Activated CD4-positive, alpha-beta T cell treated with anti-CD3 and anti-CD28 coated beads, Interleukin-2, amount 50 U/mL, for 24 hours (primary cell): ENCODE measurements at regions not wholly inside any gene's neighbourhood (a gene's known extent, or its start where the extent isn't known, plus 50 kb on each side); places are given as distances from the start of the nearest gene placed in this dataset.

Source experiments
- DNase-seq, 2 donors: peaks; one replicate each; pipeline ENCODE4 v3.0.0-alpha.2; 2020; ENCODE audit warnings: low read depth in 1 of 2, low spot score in 1 of 2

DNA sequence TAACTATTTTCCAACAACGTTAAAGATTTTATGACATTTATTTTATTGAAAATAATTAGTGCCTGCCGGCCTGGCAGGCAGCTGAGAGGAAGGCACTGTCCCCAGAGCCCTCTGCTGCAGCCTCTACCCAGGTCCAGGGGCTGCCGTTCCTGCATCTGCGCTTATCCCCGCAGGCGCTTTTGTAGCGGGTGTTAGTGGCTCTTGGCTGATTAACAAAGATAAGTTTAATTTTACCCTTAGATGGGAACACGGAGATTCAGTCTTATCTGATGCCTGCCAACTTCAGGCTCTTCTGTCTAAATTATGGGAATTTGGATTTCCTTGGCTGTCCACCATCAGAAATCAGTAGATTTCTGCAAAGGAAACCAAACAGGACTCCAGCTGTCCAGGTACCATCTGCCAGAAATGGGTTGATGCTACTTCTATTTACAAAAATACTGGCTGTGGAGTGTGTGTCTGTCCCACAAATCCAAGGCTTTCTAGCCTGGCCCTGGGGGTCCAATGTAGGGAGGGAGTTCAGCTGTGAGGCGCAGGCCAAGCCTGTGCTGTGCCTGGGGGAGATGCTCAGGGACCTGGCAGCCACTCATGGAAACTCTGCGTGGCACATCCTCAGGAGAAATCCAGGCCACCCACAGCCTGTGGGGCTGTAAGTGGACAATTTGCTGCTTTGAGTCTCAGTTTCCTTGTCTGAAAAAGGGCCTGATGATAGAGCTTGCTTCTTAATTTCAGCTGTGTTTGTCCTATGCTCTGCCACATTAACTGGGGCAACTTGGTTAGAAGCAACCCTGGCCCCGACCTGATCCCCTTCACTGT lies 62.0 kb upstream of the IGFBP3 start:
- no peak for DNase-seq

DNA sequence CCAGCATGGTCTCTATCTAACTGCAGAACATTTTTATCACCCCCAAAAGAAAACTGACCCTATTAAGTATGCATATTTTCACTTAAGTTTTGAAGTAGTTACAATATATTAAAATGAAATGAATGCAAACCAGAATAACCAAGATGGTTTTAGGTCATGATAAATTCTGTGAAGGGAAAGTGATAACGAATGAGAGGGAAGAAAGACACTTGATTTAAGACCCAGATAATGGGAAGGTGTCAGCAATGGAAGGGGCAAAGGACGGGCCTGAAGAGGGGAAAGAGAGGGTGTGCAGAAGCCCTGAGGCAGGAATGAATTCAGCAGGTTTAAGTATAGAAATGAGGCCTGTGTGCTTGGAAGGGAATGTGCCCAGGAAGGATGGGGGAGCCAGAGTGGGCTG lies 61.1 kb upstream of the IGFBP3 start:
- DNase-seq: no peak

DNA sequence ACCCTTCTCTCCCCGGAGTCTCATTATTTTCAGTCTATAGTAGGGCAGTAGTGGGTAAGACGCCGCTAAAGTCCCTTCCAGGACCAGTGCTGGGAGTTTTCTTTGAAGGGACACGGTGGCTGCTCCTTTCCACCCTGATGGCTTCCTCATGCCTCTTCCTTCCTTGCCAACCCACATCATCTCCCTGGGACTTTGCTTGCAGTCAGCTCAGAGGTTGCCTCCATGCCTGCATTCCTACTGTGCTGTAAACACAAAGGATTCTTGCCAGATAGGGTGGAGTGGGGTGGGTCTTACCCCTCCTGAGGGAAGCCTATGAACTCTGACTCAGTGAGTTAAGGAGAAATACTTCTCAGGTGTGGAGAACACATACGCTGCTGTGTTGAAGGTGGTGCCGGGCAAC lies 59.9 kb upstream of the IGFBP3 start:
- DNase-seq: no peak

DNA sequence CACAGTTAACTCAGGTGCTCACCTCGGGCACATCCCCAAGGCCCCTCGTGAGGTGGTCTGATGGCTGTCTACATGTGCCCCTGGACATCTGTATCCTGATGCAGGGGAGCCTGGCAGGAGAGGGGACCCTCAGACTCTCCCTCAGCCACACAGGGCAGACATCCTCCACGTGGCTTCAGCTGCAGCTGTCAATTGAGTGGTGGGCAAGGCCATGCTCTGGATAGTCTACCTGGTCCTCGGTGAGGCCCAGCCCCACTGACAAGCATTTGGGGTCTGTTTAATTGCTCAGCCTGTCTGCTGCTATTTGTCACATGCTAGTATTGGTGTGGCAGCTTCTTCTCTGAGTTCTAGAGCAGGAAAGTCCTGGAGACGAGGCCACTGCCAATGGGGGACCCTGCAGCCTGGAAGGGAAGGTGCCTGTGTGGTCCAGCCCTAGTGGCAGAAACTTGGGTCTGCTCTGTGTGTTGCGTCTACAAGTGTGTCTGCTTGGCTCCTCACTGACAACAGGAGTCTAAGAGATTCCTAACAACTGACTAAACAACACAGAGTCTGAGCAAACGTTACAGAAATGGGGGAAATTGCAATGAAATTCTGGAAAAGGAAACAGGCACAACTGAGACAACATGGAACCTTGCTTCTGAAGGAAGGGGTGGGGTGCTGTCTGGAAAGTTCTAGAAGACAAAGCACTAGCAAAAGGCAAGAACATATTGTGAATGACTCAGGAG lies 59.3 kb upstream of the IGFBP3 start:
- DNase-seq: no peak

DNA sequence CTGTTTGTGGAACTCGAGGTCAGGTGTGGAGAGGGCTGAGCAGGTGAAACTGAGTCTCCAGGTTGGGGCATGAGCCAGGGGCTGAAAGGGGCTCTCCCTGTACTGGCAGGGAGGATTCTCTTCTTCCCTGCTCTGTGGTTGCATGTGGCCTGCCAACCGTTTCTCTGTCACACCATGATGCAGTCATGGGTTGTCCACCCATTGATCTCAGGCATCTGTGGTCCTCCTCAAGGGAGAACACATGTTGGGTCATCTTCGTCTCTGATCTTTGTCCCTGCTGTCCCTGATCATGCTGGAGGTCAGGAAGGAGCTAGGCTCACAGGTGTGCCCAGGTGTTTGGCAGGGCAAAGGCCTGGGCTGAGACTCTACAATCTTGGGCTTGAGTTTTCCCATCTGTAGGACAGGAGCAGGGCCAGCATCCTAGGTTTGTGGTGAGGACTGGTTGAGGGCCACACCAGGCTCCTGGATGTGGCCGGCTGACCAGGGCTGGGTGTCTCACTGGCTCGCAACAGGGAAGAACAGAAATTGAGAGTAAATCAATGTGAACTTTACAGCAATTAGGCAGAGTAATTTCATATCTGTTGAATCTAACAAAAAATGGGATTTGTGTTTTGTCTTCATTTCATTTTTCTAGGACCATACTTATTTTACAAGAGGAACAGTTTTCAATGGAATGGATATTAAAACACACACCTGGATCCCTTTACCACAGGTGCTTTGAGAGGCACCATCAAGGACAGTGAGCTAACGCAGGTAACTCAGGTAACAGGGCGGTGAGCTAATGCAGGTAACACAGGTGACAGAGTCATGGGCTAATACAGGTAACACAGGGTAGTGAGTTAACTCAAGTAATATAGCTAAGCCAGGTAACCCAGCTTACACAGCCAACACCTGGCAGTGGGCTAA lies 58.5 kb upstream of the IGFBP3 start:
- DNase-seq: no peak

DNA sequence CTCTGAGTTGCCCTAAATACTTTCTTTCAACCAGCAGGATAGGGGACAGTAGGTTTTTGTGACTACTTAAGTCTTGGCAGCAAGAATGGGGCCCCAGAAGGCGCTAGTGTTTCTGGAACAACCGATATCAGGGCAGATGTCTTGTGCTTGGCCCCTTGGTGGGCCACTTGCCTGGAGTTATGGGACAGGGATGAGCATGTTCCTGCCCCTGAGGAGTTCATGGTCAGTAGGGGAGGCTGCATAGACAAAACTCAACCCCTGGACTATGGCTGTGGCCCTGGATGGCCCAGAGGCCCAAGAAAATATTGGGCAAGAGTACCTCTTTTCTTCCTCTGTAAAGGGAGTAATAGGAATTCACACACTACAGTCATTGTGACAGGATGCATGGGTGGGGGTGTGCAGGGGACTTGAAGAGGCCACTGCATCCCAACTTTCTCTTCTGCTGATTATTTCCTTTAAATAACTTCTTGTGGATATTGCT lies 57.7 kb upstream of the IGFBP3 start:
- DNase-seq: no peak

DNA sequence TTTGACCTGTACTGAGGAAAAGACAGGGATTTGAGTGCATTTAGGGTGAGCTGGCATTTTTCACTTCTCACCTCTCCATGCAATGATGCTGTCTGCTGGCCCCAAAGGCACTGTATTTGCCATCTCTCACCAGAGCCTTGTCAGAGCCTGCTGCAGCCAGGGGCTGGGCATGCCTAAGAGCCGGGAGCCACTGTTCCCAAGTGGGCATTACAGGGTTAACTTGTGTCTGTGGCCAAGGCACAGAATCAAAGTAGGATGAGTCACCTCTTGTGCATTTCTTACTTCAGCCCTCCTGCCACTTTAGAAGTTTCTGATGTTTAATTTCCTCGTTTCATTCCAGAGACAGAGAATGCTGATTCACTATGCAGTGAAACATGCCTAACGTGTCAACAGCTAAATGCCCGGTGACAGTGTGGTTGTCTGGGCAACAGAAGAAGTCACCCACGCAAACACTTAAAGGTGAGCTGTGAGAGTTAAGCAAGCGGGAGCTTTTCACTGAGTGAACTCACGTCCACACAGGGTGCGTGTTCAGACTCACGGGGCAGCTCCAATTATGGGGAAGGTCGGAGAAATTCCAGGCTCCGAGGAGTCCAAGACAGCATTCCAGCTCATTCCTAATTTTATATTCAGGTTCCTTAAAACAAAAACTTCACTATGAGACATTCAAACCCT lies 57.1 kb upstream of the IGFBP3 start:
- no peak for DNase-seq

DNA sequence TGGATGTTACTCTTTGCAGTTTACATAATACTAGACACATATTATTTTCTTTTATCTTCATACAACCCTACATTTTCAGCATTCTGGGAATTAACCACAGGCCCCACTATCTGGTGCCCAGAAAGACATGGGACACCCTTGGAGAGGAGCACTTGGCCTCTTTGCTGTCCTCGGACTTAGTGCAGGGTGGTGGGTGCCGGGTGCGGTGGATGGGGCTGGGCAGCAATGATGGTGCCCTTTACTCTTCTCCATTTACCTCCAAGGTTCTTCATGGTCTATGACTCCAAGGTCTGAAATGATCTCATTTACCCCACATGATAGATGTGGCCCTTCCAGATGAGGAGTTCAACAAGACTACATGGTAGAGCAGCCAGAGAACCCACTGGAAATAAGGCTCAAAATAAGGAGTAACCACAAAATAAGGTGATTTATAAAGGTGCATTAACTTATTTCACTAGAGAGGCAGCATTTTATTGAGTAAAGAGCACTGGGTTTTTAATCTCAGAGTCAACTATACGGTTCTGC lies 56.2 kb upstream of the IGFBP3 start:
- no peak for DNase-seq

DNA sequence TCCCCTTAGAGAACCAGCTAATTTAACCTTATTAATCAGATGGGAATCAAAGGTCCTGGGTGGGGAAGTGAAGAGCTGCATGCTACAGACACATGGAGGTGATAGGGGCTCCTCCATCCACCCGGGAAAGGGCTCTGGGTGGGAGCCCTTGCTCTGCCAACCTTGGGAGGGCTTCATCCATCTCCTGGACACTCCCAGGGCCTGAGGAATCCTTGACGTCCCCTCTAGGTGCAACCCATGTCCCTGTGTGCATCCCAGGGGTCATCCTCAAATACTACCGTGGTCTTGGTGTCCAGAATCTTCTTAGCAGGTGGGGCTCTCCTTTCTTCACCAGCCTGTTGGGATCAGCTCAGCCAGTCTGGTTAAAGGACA lies 55.4 kb upstream of the IGFBP3 start:
- no peak for DNase-seq

DNA sequence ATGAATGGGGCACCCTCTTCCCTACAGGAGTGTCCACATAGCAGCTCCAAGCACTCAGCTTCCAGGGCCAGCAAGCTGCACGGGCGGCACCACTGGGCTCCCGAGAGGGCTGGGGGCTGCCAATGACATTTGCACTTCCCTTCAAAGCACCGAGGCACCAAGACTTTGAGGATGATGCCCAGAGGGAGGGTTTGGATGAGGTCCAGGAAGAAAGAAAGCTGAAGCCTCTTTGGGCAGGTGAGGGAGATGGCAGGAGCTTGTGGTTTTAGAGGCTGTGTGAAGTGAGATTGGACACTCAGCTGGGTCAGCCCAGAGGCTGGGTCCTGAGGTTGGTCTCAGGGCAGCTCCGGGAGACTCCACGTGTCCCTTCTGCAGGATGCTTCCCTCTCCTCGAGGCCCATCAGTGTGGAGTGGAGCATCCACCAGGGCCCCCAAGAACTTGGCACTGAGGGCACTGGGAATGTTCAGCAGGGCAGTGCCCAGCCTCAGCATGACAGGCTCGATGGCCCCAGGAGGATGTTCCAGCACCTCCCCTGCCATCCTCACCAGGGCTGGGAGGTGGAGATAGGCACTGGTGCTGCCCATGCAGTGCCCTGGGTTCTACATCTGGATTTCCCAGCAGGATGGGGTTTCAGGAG lies 54.9 kb upstream of the IGFBP3 start:
- DNase-seq: no peak

DNA sequence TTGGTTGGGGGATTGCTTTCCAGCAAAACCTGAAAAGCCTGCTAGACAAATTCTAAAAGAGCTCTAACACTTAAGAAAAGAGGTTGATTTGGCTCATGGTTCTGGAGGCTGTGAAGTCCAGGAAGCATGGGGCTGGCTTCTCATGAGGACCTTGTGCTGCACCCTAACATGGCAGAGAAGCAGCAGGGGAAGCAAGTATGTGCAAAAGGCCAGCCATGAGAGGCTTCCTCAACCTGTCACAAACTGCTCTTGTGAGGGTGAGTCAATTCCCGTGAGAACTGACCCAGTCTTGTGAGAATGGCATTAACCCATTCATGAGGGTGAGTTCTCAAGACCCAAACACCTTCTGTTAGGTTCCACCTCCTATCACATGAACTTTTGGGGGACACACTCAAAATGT lies 54.3 kb upstream of the IGFBP3 start:
- DNase-seq: no peak

DNA sequence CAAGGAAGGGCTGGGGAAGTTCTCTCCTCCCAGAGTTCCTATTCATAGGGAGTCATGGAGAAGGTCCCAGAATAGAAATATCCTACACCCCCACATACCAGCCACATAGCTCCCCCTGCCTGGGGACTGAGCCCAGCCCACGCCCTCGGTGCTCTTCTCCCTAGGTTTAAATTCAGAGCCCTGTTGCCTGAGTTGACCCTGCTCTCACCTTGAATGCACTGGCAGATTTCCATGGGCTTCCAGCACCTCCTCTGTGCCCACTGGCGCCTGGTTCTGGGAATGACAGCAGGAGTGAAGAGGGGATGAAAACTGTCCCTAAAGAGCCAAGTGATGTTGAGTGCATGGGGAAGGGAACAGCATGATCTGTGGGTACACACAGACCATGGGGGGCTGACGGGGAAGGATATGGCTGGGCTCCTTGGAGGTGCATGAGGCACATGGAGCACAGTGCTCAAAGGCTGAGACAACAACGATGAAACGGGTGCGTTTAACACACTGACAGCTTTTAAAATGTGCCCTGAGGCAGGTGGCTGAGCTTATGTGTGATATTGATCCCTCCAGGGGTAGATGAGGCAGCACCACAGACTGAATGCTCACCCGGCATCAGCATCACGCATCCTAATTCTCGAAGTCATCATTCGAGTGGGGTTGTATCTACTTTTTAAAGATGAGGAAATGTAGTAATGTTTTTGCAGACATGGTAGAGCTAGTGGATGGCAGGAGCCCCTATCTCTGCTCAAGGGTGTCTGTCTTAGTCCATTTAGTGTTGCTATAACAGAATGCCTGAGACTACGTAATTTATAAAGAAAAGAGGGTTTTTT lies 53.7 kb upstream of the IGFBP3 start:
- no peak for DNase-seq

DNA sequence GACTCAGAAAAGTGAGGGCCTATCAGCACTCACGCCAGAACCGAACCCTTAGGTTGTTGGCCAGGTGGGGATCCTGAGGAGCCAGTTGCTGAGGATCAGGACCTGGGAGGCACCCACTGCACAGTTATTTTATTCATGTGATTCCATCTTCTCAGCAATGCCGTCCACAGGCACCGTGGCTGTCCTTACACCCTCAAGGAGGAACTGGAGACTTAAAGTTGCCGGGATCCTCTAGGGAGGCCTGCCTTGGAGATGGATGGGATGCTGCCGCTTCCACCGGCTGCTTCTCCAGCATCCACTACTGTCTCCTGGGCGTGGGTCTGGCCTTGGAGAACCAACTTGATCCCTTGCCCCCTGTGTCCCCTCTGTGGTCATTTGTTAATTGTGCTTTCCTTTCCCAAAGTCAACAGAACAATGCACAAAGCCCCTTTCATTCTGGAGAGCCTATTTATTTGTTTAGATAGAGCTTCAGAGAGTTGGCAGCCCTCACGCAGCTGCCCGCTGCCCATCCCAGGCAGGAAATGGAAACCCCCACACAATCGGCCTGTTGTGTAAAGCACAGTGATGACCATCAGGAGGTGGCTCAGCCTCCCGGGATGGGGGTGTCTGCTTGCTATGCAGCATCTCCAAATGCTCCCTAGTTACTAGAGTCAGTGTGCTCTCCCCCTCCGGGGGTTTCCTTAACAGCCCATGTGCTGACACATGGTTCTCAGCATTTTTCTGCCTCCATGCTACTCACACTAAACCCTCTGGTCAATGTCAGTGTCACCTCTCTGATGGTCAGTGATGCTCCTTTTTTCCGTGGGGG lies 52.9 kb upstream of the IGFBP3 start:
- DNase-seq: no peak

DNA sequence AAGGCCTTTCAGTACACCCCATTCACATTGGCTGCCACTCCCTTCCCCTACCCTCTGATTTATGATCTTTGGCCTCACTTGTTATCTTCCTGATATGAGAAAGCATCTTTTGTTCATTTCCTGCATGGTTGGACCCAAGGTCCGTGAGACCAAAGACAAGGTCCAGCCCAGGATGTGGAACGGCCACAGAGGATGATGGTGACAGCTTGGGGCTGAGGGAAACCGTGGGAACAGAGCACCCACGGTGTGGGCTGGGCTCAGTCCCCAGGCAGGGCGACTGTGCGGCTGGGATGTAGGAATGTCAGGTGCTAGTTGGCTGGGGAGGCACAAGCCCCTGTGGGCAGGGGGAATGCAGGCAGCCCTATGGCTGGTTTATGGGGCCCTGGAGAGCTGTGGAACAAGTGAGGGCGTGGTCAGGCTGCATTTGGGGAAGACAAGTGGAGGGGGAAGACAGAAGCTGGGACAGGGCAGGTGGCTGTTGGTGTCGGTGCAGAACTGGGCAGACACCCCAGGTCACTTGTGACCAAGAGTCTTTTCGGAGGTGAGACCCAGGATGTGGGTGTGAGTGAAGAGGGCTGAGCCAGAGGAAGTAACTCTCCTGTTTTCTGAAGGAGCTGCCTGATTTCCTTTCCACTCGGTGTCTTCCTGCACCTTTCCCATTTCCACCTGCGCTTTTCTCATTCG lies 51.7 kb upstream of the IGFBP3 start:
- no peak for DNase-seq

DNA sequence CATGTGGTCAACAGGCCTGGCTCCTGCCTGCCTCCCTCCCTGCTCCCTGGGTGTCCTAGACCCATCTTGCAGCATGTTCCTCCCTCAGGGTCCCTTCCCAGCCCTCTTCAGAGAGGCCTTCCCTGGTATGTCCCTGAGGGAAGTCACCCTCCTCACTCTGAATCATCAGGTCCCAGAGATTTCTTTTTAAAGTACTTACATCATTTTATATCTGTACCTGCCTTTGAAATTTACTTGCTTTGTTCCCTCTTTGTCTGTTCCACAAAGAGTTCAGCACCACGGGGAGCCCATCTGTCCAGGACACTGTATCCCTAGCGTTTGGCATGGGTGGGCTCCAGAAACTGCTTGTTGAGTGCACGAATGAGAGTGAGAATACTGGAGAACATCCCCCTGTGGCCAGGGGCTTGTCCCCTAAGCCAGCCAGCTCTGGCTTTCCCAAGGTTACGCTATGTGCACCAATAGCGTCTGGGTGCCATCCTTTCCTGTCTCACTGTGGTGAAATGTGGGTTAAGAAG lies 50.6 kb upstream of the IGFBP3 start:
- DNase-seq: no peak

DNA sequence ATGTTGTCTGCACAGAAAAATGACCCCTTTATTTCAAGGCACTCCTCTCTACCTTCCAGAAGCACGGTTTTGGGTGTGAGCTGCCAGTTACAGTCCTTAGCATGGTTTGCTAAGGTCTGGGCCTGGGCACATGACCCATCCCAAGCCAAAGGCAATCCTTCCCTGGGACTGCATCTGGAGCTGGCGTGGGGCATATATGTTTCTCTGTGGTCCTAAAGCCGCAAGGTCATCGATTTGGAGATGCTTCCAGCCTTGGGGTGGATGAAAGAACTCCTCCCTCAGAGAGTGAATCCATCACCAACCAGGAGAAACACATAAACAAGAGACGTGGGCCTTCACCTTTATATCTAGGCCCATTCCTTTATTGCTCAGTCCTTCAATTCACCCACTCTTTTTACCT lies 50.1 kb upstream of the IGFBP3 start:
- no peak for DNase-seq
